ENCODE measurements at regions not wholly inside any gene's neighbourhood (a gene's known extent, or its start where the extent isn't known, plus 50 kb on each side); places are given as distances from the start of the nearest gene placed in this dataset.

DNA sequence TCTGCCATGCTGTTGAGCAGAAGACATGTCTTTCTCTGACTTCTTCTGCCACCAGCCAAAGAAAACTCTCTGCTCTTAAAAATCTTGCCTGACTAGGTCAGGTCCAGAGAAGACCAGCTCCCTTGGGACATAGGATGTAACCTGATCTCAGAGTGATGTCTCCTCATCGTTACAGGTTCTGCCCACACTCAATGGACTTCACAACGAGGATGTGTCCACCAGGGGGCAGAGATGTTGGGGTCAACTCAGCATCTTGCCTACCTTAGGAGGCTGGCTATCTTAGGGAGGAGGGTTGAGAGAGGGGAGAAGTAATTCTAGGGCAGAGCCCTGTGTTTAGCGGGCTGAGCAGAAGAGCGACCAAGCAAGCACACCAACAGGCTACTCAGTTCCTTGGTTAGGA is 207.6 kb upstream of the CDH4 start:
- no peak overlapping the region for H3K4me3 ChIP-seq (ENCODE audit: low read depth, low read length)
- TF ChIP-seq CTCF (IDR thresholded peaks at IDR 0.05; ENCODE audit: low read depth, low read length) = no peak
- H3K4me1 ChIP-seq = no peaks in the 10 kb centered on the region
- H3K36me3 ChIP-seq = no peaks in the 10 kb centered on the region
- H3K27me3 ChIP-seq = no peaks in the 10 kb centered on the region
- DNase-seq = no peak
- H3K9me3 ChIP-seq = peaks cover 3% of the 10 kb centered on the region

- no peaks in the 10 kb centered on the region for H3K36me3 ChIP-seq
- no peaks in the 10 kb centered on the region for H3K4me1 ChIP-seq
- H3K9me3 ChIP-seq = peaks cover 3% of the 10 kb centered on the region
- H3K4me3 ChIP-seq (ENCODE audit: low read depth, low read length) = no peak overlapping the region
- DNase-seq = no peak
- H3K27me3 ChIP-seq = no peaks in the 10 kb centered on the region
- TF ChIP-seq CTCF (IDR thresholded peaks at IDR 0.05; ENCODE audit: low read depth, low read length) = no peak
These were observed 207.0 kb upstream of the CDH4 start for GRCh38 chr20:61045091-61045490.

DNA sequence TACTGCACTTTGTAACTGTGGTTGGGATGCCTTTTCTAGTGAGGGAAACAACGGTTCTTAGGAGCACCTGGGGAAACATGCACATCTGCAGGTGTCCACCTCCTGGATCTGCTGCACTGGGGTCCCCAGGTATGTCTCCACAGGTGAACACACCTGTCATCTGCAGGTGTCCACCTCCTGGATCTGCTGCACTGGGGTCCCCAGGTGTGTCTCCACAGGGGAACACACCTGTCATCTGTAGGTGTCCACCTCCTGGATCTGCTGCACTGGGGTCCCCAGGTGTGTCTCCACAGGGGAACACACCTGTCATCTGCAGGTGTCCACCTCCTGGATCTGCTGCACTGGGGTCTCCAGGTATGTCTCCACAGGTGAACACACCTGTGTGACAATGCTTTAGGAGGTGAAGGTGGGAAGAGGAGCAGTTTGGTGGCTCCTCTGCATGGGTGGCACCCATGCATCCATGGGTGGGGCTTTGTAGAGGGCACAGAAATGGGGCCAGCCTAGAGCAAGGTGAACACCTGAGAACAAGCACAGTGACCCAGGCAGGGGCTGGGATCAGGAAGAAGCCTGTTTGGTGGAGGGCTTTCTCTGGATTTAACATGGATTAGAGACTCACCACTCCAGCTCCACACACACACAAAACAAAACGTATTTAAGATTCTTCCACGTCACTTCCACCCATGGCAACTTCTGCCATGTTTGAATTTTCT is 206.0 kb upstream of the CDH4 start:
- TF ChIP-seq CTCF (IDR thresholded peaks at IDR 0.05; ENCODE audit: low read depth, low read length) = no peak
- Histone ChIP-seq H3K9me3 (peaks cover 3% of the 10 kb centered on the region), H3K4me1 (no peaks in the 10 kb centered on the region), H3K36me3 (no peaks in the 10 kb centered on the region), H3K4me3 (ENCODE audit: low read depth, low read length) (no peak overlapping the region), H3K27me3 (no peaks in the 10 kb centered on the region)
- no peak for DNase-seq

GRCh38 chr20:61046721-61047351 is 205.2 kb upstream of the CDH4 start:
- Histone ChIP-seq H3K27me3 (no peaks in the 10 kb centered on the region), H3K4me3 (ENCODE audit: low read depth, low read length) (no peak overlapping the region), H3K4me1 (no peaks in the 10 kb centered on the region), H3K9me3 (peaks cover 3% of the 10 kb centered on the region), H3K36me3 (no peaks in the 10 kb centered on the region)
- TF ChIP-seq CTCF (IDR thresholded peaks at IDR 0.05; ENCODE audit: low read depth, low read length) = no peak
- DNase-seq = no peak

DNA sequence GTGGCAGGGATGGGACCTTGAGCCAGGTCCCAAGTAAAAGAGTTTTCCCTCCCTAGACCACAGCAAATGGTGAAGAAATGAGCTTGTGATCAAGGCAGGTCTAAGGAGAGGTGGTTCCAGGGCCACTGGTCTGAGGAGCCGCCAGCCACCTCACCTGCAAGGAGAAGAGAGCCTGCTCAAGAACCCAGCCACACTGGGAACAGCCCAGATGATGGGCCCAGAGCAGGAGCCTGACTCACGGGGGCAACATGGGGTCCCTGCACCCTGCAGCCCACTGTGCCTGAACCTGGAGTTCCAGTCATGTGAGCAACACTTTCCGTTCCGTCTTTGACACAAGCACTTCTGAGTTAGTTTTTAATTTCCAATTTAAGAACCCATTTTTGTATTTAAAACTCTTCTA is 204.5 kb upstream of the CDH4 start:
- no peak for DNase-seq
- TF ChIP-seq CTCF (IDR thresholded peaks at IDR 0.05; ENCODE audit: low read depth, low read length) = no peak
- H3K27me3 ChIP-seq = no peaks in the 10 kb centered on the region

DNA sequence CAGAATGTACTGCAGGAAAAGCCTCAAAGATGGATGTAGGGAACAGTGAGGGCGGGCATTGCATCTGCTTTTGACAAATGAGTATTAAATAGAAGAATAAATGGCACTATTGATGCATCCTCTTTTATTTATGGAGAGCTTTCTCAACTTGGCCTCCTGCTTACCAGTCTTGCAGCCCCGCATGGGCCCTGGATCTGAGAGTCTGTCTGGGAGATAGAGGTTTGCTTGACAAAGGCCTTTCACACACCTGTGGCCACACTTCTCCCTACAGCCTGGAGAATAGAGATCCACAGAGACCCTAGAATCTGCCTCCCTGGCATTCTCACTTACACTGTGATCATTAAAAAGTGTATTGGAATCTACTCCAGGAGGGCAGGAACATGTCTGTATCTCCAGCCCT is 203.8 kb upstream of the CDH4 start:
- no peak for TF ChIP-seq CTCF (IDR thresholded peaks at IDR 0.05; ENCODE audit: low read depth, low read length)
- H3K36me3 ChIP-seq = no peaks in the 10 kb centered on the region
- H3K4me1 ChIP-seq = no peaks in the 10 kb centered on the region
- H3K4me3 ChIP-seq (ENCODE audit: low read depth, low read length) = no peak overlapping the region
- H3K9me3 ChIP-seq = peaks cover 3% of the 10 kb centered on the region
- H3K27me3 ChIP-seq = no peaks in the 10 kb centered on the region
- no peak for DNase-seq

More for the DNA sequence above, 204.5 kb upstream of the CDH4 start:
- Histone ChIP-seq H3K4me3 (ENCODE audit: low read depth, low read length) (no peak overlapping the region), H3K9me3 (peaks cover 3% of the 10 kb centered on the region), H3K4me1 (no peaks in the 10 kb centered on the region), H3K36me3 (no peaks in the 10 kb centered on the region)
